T-helper 1 cell treated with Interleukin-12 subunit alpha and Interleukin-12 subunit beta and Interleukin-4 antibody, amounts not matched to agents 30 ng/mL and 1 ng/mL, for 36 hours (primary cell): ENCODE measurements at regions not wholly inside any gene's neighbourhood (a gene's known extent, or its start where the extent isn't known, plus 50 kb on each side); places are given as distances from the start of the nearest gene placed in this dataset.

Experiments used
- intact Hi-C: fragments of 100-400 bp; cut with micrococcal nuclease; formaldehyde crosslinking; loops from one replicate; pipeline ENCODE4 v1.15.1; 2024

DNA sequence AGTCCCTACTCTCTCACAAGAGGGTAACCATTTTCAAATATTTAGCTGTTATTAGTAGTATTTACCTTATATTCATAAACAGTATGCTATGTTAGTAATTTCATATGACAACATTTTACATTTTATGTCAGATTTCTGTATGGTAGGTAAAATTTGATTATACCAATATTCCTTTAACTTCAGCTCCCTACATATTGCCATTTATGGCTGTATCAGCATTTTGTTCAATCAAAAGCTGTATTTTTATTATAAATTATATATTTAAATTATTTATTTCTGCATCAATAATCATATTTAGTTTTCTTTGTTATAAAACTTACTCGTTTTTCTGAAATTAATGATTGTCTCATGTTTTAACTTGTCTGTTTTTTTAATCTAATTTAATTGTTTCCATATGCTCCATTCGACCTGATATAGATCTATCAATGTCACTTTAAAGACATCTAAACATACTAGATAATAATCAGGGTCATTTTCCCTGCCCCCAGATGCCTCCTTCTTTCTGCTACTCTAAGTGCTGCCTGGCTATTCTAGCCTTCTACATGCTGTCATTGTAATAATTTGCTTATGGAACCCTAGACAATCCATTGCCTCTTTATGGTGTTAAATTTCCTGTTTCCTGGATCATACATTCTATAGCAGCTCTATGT, 1976.7 kb upstream of the ADGRL3 start:
- intact Hi-C loops: no loop called here

DNA sequence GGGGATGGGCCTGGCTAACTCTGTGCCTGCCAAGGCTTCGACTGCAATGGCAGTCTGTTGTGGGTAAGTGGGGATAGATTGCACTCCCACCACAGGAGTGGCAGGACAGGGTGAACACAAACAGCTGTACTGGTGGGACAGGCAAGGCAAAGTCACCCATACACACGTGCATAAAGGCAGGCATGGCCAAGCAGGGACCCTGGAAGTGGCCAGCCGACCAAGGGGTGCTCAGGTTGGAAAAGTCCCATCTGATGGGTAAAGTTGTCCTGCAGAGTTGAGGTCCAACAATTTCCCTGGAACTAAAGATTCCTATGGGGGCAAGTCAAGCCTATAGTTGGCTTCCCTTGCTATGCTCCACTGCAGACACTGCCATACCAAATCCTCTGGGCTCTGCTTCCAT, 1961.9 kb upstream of the ADGRL3 start:
- intact Hi-C loops: no loop called here

DNA sequence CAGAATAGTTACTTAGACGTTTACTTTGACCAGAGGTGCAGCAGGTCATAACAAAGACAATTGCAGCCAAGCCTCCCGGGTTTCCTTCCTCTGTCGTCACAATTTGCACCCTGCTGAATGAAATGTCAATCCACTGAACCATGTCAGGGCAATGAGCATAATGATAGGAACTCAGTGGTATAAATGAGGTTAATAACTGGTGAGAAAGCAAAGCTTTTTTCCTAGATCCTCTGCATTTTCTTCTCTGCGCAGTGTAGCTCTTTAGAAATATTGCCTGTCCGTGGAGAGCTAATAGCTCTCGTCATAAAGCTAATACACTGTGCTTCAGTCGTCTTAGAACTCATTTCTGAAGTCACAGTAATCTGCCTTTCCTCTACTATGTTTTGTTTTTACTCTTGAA, 1960.1 kb upstream of the ADGRL3 start:
- intact Hi-C loops: no loop called here

- intact Hi-C loops: no loop called here
These were observed 1957.1 kb upstream of the ADGRL3 start for GRCh38 chr4:59243038-59243437.

GRCh38 chr4:59247032-59247431, 1953.1 kb upstream of the ADGRL3 start:
- intact Hi-C loops: loop anchor here (2.0 kb wide), 1 partner anchor 954 kb away; no protein-coding TSS in a partner anchor

GRCh38 chr4:59248313-59248712, 1951.8 kb upstream of the ADGRL3 start:
- intact Hi-C loops: no loop called here

DNA sequence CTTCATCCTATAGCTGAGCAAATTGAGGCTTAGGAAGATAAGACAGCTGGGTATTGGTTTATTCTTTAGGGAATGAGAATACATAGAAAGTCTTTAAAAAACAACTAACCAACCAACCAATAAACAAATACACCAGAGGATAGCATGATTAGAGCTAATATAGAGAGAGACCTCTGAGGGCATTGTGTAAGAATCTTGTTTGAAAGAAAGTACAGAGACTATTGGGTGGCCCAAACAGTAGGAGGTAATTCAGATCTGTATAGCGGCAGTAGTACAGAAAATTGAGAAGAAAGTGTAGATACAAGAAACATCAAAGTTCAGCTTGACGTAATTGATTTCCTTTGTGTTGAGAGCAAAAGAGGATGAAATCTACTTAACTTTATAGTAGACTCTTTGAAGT, 1951.0 kb upstream of the ADGRL3 start:
- intact Hi-C loops: no loop called here

- intact Hi-C loops: no loop called here
These were observed 1942.1 kb upstream of the ADGRL3 start for GRCh38 chr4:59258002-59258401.

DNA sequence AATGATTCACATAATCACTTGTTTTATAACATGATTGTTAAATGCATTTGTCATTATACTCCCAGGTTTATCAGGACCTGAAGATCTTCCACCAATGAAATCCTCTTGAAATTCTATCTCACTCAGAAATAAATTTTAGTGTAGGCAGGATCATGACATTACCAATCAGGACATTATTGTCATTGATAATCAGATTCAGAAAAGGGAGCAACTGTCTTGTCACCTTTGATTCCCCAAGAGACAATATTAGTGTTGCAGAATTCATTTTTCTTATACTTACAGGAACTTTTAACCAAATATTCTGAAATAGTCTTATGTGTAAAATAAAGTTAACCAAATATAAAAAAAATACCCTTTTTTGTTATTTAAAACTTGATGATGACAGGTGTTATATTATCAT, 1892.5 kb upstream of the ADGRL3 start:
- intact Hi-C loops: no loop called here

- intact Hi-C loops: no loop called here
These were observed 1885.5 kb upstream of the ADGRL3 start for GRCh38 chr4:59314637-59315036.

DNA sequence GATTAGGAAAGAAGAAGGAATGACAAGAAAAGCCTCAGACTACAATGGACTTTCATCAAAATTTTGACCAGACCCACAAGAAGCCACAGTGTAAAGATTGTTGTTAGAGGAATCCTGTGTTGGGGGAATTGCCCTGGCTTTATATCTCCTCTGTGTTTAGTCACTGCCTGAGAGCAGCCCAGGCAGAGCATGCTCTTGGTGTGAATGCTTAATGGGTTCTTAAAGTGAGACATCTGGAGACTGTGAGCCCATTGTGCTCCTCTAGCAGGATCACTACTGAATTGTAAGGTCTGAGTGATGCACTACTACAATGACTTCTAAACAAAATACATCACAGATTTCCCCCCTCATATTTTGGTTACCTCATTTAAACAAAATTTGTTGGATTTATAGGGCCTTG, 1860.5 kb upstream of the ADGRL3 start:
- intact Hi-C loops: no loop called here

DNA sequence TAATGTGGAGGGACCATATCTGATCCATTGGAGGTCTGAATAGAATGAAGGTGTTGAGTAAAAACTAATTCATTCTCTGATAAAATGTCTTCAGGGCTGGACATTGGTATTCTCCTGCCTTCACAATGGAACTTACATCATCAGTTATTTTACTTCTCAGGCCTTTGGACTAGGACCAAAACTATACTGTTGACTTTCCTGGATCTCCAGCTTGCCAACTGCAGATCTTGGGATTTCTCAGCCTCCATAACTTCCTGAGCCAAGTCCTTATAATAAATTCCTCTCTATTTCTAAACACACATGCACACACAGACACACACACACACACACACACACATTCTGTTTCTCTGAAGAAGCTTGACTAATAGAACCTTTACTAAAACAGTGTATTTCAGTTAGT, 1858.6 kb upstream of the ADGRL3 start:
- intact Hi-C loops: no loop called here

GRCh38 chr4:59348949-59349348, 1851.2 kb upstream of the ADGRL3 start:
- intact Hi-C loops: no loop called here

DNA sequence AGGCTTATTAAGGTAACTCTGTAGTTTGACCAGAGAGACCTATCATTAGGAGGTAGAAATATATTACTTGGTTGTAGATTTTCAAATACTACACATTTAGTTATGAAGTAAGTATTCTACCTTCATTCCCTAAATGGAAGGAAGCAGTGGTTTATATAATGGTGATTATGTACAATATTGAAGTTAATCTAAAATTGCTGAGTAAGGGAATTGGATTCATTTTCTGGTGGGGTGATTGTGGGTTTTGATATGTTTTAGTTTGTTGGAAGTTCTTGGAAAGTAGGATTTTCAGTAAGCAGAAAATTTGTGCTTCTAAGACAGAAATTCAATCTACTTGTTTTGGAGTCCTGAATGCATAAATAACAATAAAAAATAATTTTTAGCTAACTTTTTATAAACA, 1830.9 kb upstream of the ADGRL3 start:
- intact Hi-C loops: no loop called here

DNA sequence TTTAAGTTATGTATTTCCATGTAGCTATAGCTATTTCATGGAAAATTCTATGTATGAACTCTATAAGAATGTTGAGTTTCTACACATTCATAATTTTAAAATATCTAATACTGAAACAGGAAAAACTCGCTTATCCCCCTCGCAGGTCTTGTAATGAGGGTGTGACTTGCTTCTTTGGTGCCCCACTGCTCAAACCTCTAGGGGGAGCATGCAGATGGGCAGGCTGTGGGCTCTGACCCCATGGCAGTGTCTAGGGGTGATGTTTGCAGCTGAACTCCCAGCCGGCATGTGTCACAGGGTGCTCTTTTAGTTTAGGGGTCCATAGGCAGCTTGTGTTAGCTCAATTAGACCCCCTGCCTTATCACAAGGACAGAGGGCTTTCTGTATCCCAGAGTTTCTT, 1825.7 kb upstream of the ADGRL3 start:
- intact Hi-C loops: no loop called here

GRCh38 chr4:59380841-59381366, 1819.2 kb upstream of the ADGRL3 start:
- intact Hi-C loops: no loop called here

GRCh38 chr4:59381591-59381990, 1818.5 kb upstream of the ADGRL3 start:
- intact Hi-C loops: no loop called here

- intact Hi-C loops: no loop called here
These were observed 1812.1 kb upstream of the ADGRL3 start for GRCh38 chr4:59387759-59388758.

- intact Hi-C loops: no loop called here
These were observed 1806.3 kb upstream of the ADGRL3 start for GRCh38 chr4:59393780-59394179.

DNA sequence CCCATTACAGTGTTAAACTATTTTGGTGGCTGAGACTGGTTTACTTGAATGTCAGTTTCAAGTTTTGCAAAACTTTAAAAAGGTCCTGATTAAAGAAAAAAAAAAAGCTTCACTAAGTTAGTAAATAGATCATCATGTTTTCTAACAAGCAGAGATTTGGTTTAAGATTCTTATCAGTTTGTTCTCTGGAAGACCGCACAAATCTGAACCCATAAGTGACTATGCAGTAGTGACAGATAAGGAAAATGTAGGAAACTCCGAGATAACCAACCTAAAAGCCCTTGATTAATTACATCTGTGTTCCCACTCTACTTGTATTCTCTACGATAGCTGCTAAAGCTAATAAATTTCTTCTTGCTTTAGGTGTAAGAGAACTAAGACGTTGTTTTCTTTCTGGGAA, 1799.8 kb upstream of the ADGRL3 start:
- intact Hi-C loops: no loop called here

DNA sequence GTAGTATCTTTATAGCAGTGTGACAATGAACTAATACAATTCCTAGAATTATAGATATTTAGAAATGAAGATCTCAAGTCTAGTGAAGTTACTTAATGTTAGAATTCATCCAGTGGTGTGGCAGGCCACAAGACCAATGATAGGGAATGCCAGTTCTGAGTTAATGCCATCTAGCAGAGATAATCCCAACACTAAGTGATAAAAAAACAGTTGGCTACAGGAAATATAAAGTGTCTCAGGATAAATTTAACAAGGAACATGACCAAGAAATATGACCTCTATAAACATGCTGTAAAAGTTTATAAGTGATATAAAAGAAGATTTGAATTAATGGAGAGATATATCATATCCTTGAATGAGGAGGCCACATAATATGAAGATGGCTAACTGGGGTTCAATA, 1790.5 kb upstream of the ADGRL3 start:
- intact Hi-C loops: no loop called here

DNA sequence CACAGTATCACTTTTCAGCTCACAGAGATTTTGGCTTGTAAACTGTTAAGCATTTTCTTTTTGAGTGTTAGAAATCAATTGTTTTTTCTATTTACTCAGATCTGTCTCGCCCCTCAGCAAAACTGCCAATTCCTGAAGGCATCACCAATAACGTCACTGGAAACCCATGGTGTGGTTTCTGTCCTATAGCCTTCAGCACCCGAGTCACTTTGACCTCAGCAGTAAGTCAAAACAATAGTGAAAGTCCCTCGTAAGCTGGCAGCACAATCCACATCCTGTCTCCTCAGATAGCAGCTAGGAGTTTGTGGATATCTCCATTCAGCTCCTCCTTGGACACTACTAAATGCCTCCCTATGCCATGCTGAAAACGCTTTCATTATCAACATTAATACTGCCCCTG, 1787.4 kb upstream of the ADGRL3 start:
- intact Hi-C loops: no loop called here
